ENCODE measurements at regions not wholly inside any gene's neighbourhood (a gene's known extent, or its start where the extent isn't known, plus 50 kb on each side); places are given as distances from the start of the nearest gene placed in this dataset.
A peak's percentile ranks its signal among the peaks of the same experiment; 100 is the strongest.
"Not testable (repeated sequence)": the region's sequence is repeated elsewhere in the genome, so short reads cannot be mapped to it uniquely, and the experiment has no call there.

DNA sequence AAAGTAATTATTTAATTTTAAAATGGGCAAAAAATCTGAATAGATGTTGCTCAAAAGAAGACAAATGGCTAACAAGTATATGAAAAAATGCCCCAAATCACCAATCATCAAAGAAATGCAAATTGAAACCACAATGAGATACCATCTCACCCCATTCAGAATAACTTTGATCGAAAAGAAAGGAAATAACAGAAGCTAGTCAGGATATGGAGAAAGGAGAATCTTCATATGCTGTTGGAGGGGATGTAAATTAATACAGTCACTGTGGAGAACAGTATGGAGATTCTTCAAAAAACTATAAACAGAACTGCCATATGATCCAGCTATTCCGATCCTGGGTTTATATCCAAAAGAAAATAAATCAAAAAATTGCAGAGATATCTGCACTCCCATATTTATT lies 418.5 kb upstream of the RGMB start:
- Histone ChIP-seq H3K27me3 (ENCODE audit: control insufficient read depth, insufficient read depth, low read length) (no peaks in the 10 kb centered on the region), H3K9me3 (replicated peaks; ENCODE audit: low read length) (peaks cover 8% of the 10 kb centered on the region), H3K9ac (ENCODE audit: low read depth, low read length) (no peak overlapping the region), H3K36me3 (ENCODE audit: insufficient read depth, low read length) (no peaks in the 10 kb centered on the region), H3K4me3 (ENCODE audit: low read length) (no peak overlapping the region), H3K4me2 (ENCODE audit: low read length) (no peak overlapping the region), H3K4me1 (ENCODE audit: control insufficient read depth, insufficient read depth, low read length) (no peaks in the 10 kb centered on the region)

DNA sequence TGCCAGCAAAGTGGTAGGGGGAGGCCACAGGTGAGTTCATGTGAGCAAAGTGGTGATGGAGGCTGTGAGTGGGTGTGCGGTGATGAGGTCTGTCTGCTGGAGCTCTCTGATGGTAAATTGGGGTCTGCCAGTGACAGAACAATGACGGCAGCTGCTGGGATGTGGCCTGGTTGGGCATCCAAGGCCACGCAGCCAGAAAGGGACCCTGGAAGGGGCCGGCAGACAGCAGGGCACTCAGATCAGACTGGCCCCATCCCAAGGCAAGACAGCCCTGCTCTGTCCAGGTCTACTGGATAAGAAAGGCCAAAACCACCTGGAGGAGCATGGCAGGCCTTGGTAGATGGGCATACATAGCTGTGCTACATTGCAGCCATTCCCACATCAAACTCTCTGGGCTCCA lies 412.9 kb upstream of the RGMB start:
- H3K4me1 ChIP-seq (ENCODE audit: control insufficient read depth, insufficient read depth, low read length) = no peaks in the 10 kb centered on the region
- H3K9ac ChIP-seq (ENCODE audit: low read depth, low read length) = no peak overlapping the region
- H3K9me3 ChIP-seq (replicated peaks; ENCODE audit: low read length) = no peaks in the 10 kb centered on the region
- no peaks in the 10 kb centered on the region for H3K27me3 ChIP-seq (ENCODE audit: control insufficient read depth, insufficient read depth, low read length)
- H3K4me3 ChIP-seq (ENCODE audit: low read length) = no peak overlapping the region
- no peaks in the 10 kb centered on the region for H3K36me3 ChIP-seq (ENCODE audit: insufficient read depth, low read length)
- no peak overlapping the region for H3K4me2 ChIP-seq (ENCODE audit: low read length)

DNA sequence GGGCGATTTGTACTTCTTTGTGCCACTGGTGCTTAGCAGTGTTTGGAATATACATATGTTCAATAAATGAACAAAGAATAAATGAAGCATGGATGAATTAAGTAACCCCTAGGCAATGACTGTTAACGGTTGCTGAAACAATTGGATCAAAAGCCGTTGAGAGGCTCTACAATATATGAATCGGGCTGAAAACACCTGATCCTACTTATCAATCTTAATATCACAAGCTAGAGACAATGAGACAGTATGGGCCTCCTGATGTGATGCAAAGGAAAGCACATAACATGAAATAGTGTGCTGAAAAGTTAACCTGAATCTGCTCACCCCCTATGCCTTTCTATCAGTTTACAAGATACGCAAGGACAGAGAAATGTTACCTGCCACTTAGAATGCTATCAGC lies 410.3 kb upstream of the RGMB start:
- no peaks in the 10 kb centered on the region for H3K4me1 ChIP-seq (ENCODE audit: control insufficient read depth, insufficient read depth, low read length)

DNA sequence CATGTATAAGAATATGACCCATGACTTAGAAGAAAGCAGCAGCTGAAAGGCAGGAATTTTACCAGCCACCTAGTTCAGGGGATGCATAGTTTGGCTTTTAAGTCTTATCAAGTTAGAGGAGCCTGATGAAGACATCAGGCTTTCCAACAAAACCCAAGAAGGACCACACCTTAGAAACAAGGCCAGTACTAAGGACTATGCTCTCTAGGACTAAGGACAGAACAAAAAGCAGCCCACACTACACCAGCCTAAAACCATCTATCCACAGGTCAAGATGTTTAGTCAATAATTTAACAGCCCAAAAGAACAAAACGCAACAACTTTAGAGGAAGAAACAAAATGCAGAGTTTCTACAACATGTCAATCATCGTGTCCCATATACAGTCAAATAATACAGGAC lies 408.9 kb upstream of the RGMB start:
- Histone ChIP-seq H3K27me3 (ENCODE audit: control insufficient read depth, insufficient read depth, low read length) (no peaks in the 10 kb centered on the region), H3K4me2 (ENCODE audit: low read length) (no peak overlapping the region), H3K9ac (ENCODE audit: low read depth, low read length) (no peak overlapping the region), H3K4me1 (ENCODE audit: control insufficient read depth, insufficient read depth, low read length) (no peaks in the 10 kb centered on the region), H3K9me3 (replicated peaks; ENCODE audit: low read length) (no peaks in the 10 kb centered on the region), H3K4me3 (ENCODE audit: low read length) (no peak overlapping the region), H3K36me3 (ENCODE audit: insufficient read depth, low read length) (no peaks in the 10 kb centered on the region)

More for the DNA sequence above, 410.3 kb upstream of the RGMB start:
- Histone ChIP-seq H3K4me2 (ENCODE audit: low read length) (no peak overlapping the region), H3K4me3 (ENCODE audit: low read length) (no peak overlapping the region), H3K27me3 (ENCODE audit: control insufficient read depth, insufficient read depth, low read length) (no peaks in the 10 kb centered on the region), H3K36me3 (ENCODE audit: insufficient read depth, low read length) (no peaks in the 10 kb centered on the region), H3K9ac (ENCODE audit: low read depth, low read length) (no peak overlapping the region), H3K9me3 (replicated peaks; ENCODE audit: low read length) (no peaks in the 10 kb centered on the region)

DNA sequence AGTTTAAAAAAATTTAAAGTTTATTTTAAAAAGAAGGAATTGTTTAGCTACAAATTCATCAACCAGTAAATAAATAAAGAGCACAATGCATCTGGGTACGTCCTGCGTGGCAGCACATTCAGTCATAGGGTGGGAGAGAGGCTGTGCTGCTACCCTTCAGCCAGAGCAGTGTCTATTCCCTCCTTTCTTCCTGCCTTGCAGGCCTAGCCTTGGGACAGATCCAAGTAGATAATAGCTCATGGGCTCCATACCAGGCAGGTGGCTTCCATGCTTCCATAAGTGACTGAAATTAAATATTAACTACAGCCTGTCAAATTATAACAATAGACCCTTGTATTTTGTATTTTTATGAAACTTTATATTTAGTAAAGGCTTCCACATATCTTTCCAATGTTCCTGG lies 408.3 kb upstream of the RGMB start:
- Histone ChIP-seq H3K4me1 (ENCODE audit: control insufficient read depth, insufficient read depth, low read length) (no peaks in the 10 kb centered on the region), H3K9ac (ENCODE audit: low read depth, low read length) (no peak overlapping the region), H3K4me2 (ENCODE audit: low read length) (no peak overlapping the region), H3K36me3 (ENCODE audit: insufficient read depth, low read length) (no peaks in the 10 kb centered on the region), H3K4me3 (ENCODE audit: low read length) (no peak overlapping the region), H3K27me3 (ENCODE audit: control insufficient read depth, insufficient read depth, low read length) (no peaks in the 10 kb centered on the region), H3K9me3 (replicated peaks; ENCODE audit: low read length) (no peaks in the 10 kb centered on the region)

DNA sequence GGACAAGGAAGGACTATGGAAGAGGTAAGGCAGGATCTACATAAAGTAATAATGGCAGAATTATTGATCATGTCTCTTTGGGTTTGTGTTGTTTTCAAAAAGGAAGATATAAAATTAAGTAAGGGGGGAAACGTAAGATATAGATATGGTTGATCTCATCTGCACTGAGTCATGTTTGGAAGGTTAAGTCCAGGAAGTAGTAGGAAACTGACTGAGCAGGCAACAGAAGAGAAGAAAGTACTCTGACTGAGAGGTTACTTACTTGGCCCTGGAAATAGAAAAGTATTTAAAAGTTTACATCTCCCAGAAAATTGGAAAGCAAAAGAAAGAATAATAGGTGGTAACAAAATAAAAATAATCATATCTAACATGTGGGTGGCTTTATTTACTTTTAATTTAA lies 405.3 kb upstream of the RGMB start:
- Histone ChIP-seq H3K9ac (ENCODE audit: low read depth, low read length) (no peak overlapping the region), H3K4me2 (ENCODE audit: low read length) (no peak overlapping the region), H3K36me3 (ENCODE audit: insufficient read depth, low read length) (no peaks in the 10 kb centered on the region), H3K9me3 (replicated peaks; ENCODE audit: low read length) (no peaks in the 10 kb centered on the region), H3K4me3 (ENCODE audit: low read length) (no peak overlapping the region), H3K27me3 (ENCODE audit: control insufficient read depth, insufficient read depth, low read length) (no peaks in the 10 kb centered on the region), H3K4me1 (ENCODE audit: control insufficient read depth, insufficient read depth, low read length) (no peaks in the 10 kb centered on the region)

DNA sequence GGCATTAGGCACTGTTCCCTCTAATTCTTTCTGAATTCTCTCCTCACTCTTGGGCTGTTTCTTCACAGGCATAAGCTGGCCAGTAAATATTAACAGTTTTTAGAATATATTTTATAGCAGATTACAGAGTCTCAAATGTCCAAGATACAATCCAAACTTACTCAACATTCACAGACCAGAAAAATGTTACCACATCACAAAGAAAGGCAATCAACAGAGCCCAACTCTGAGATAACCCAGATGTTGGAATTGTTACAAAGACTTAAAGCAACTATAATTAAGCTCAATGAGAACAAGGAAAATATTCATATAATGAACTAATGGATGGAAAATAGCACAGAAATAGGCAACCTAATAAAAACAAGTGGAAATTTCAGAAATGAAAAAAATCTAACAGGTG lies 401.1 kb upstream of the RGMB start:
- Histone ChIP-seq H3K4me1 (ENCODE audit: control insufficient read depth, insufficient read depth, low read length) (no peaks in the 10 kb centered on the region), H3K4me3 (ENCODE audit: low read length) (no peak overlapping the region), H3K36me3 (ENCODE audit: insufficient read depth, low read length) (no peaks in the 10 kb centered on the region), H3K9me3 (replicated peaks; ENCODE audit: low read length) (no peaks in the 10 kb centered on the region), H3K4me2 (ENCODE audit: low read length) (no peak overlapping the region), H3K9ac (ENCODE audit: low read depth, low read length) (no peak overlapping the region), H3K27me3 (ENCODE audit: control insufficient read depth, insufficient read depth, low read length) (no peaks in the 10 kb centered on the region)

DNA sequence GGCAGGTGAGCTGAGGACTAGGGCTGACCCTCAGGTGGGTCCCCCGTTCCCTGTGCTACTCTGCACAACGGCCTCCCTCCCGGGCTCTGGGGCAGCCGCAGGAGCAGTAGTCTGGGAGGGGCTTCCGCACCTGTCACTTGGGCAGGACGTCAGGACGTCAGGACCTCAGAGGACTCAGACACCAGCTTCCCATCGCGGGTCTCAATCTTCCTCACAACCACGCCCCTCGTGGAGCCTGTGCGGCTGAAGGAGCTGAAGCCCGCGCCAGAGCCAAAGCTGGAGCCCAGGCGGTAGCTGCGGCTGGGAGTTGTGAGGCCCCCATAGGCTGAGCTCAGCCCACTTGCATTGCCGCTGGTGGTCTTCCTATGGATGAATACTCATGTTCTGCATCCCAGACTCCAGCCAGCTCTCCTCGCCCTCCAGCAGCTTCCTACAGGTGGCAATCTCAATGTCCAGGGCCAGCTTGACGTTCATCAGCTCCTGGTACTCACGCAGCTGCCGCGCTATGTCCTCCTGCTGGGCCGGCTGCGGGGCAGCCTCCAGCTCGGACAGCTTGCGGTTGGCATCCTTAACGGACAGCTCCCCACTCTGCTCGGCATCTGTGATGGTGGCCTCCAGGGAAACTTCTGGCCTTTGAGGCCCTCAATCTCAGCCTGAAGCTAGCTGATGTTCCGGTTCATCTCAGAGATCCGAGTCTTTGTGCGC lies 381.4 kb upstream of the RGMB start:
- Histone ChIP-seq H3K4me2 (ENCODE audit: low read length) (no peak overlapping the region), H3K4me3 (ENCODE audit: low read length) (no peak overlapping the region), H3K4me1 (ENCODE audit: control insufficient read depth, insufficient read depth, low read length) (no peaks in the 10 kb centered on the region), H3K27me3 (ENCODE audit: control insufficient read depth, insufficient read depth, low read length) (no peaks in the 10 kb centered on the region), H3K9ac (ENCODE audit: low read depth, low read length) (no peak overlapping the region), H3K9me3 (replicated peaks; ENCODE audit: low read length) (no peaks in the 10 kb centered on the region), H3K36me3 (ENCODE audit: insufficient read depth, low read length) (no peaks in the 10 kb centered on the region)

DNA sequence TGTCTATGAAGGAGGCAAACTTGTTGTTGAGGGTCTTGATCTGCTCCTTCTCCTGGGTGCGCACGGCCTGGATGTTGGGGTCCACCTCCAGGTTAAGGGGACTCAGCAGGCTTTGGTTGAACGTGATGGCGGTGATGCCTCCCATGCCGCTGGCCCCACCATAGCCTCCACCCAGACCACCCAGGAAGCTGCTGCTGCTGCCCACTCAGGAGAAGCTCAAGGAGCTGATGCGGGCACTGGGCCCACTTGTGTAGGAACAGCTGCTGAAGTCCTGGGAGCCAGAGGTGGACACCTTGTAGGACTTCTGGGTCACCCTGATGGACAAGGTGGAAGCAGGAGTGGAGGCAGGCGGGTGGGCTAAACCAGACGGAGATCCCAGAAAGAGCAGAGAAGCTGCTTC lies 380.3 kb upstream of the RGMB start:
- not testable (repeated sequence) for H3K4me1 ChIP-seq (ENCODE audit: control insufficient read depth, insufficient read depth, low read length); H3K9ac ChIP-seq (ENCODE audit: low read depth, low read length); H3K36me3 ChIP-seq (ENCODE audit: insufficient read depth, low read length); H3K9me3 ChIP-seq (replicated peaks; ENCODE audit: low read length); H3K4me2 ChIP-seq (ENCODE audit: low read length); H3K4me3 ChIP-seq (ENCODE audit: low read length); H3K27me3 ChIP-seq (ENCODE audit: control insufficient read depth, insufficient read depth, low read length)

DNA sequence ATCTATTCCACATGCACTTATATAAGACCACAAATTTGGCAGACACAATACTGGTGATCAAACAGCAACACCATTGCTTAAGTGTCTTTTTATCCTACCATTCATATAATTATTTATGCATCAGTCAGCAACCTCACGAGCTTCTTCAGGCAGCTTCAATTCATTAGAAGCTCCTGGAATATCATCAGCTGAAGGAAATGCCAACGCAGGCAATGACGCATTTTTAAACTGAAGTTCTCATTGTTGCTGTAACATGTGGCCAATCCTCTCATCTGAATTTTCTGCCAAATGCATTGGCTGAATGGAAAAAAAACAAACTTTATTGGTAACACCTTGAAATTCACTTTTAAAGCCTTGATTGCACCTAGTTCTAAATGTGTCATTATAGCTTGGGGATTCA lies 376.4 kb upstream of the RGMB start:
- Histone ChIP-seq H3K4me3 (ENCODE audit: low read length) (no peak overlapping the region), H3K4me2 (ENCODE audit: low read length) (no peak overlapping the region), H3K27me3 (ENCODE audit: control insufficient read depth, insufficient read depth, low read length) (no peaks in the 10 kb centered on the region), H3K4me1 (ENCODE audit: control insufficient read depth, insufficient read depth, low read length) (peaks cover 11% of the 10 kb centered on the region), H3K9me3 (replicated peaks; ENCODE audit: low read length) (no peaks in the 10 kb centered on the region), H3K36me3 (ENCODE audit: insufficient read depth, low read length) (no peaks in the 10 kb centered on the region), H3K9ac (ENCODE audit: low read depth, low read length) (no peak overlapping the region)

DNA sequence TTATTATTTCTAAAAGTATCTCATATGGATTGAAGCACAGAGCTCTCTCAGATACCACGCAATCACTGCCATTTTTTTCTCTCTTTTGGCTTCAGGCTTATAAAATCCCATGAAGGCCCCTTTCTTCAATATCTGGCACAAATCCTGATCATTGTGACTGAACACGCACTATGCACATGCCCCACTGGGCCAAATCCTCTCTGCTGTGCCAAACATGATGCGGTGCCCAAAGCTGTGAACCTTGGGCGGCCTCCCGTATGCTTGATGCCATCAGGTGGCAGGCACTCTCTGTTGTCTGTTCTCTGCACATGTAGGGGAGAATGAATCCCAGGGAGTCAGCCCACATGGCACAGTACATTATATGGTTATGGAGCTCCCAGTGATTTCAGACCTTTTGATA lies 375.0 kb upstream of the RGMB start:
- Histone ChIP-seq H3K9ac (ENCODE audit: low read depth, low read length) (no peak overlapping the region), H3K4me3 (ENCODE audit: low read length) (no peak overlapping the region), H3K4me2 (ENCODE audit: low read length) (no peak overlapping the region), H3K4me1 (ENCODE audit: control insufficient read depth, insufficient read depth, low read length) (peaks cover 13% of the 10 kb centered on the region), H3K36me3 (ENCODE audit: insufficient read depth, low read length) (no peaks in the 10 kb centered on the region), H3K9me3 (replicated peaks; ENCODE audit: low read length) (no peaks in the 10 kb centered on the region), H3K27me3 (ENCODE audit: control insufficient read depth, insufficient read depth, low read length) (no peaks in the 10 kb centered on the region)

DNA sequence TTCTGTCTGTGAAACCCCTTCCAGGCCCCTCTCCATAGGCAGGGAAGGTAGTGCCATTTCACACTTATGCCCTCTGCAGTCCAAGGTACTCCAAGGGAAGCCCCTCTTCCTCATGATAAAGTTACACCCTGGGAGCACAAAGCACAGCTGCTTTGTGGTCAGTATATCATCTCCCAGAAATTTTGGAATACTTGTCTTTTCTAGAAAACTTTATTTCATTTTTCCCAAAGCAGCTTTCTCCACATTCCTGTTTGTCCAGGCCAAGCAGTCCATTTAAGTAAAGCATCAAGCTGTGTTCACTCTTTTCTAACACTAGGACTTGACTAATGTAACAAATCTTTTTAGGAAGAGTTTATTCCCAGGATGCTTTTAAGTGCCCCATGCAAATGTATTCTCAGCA lies 371.8 kb upstream of the RGMB start:
- Histone ChIP-seq H3K9ac (ENCODE audit: low read depth, low read length) (peak overlapping the region; percentile 26), H3K36me3 (ENCODE audit: insufficient read depth, low read length) (no peaks in the 10 kb centered on the region), H3K9me3 (replicated peaks; ENCODE audit: low read length) (no peaks in the 10 kb centered on the region), H3K4me3 (ENCODE audit: low read length) (no peak overlapping the region), H3K4me1 (ENCODE audit: control insufficient read depth, insufficient read depth, low read length) (peaks cover 13% of the 10 kb centered on the region), H3K27me3 (ENCODE audit: control insufficient read depth, insufficient read depth, low read length) (no peaks in the 10 kb centered on the region), H3K4me2 (ENCODE audit: low read length) (peak overlapping the region; percentile 5)
